ENCODE measurements at regions not wholly inside any gene's neighbourhood (a gene's known extent, or its start where the extent isn't known, plus 50 kb on each side); places are given as distances from the start of the nearest gene placed in this dataset.

- Histone ChIP-seq H3K4me2 (ENCODE audit: low read length) (no peak overlapping the region), H3K9ac (no peak overlapping the region), H3K4me1 (no peaks in the 10 kb centered on the region), H3K4me3 (ENCODE audit: low read depth, low read length) (no peak overlapping the region), H3K79me2 (no peaks in the 10 kb centered on the region), H3K9me3 (ENCODE audit: control insufficient read depth, low read length) (no peaks in the 10 kb centered on the region), H3K36me3 (ENCODE audit: control insufficient read depth, insufficient read depth, low read length) (no peaks in the 10 kb centered on the region), H3K27me3 (ENCODE audit: control insufficient read depth, insufficient read depth, low read length) (no peaks in the 10 kb centered on the region), H3K27ac (no peak overlapping the region), H2AFZ (no peak overlapping the region)
- no peak for TF ChIP-seq CTCF (IDR thresholded peaks at IDR 0.05)
These were observed 220.7 kb upstream of the TMEM161B start for GRCh38 chr5:88489364-88489763.

- Histone ChIP-seq H2AFZ (no peak overlapping the region), H3K79me2 (no peaks in the 10 kb centered on the region), H3K4me1 (no peaks in the 10 kb centered on the region), H3K9ac (no peak overlapping the region), H3K27ac (no peak overlapping the region), H3K4me2 (ENCODE audit: low read length) (no peak overlapping the region), H3K4me3 (ENCODE audit: low read depth, low read length) (no peak overlapping the region), H3K36me3 (ENCODE audit: control insufficient read depth, insufficient read depth, low read length) (no peaks in the 10 kb centered on the region), H3K27me3 (ENCODE audit: control insufficient read depth, insufficient read depth, low read length) (no peaks in the 10 kb centered on the region), H3K9me3 (ENCODE audit: control insufficient read depth, low read length) (no peaks in the 10 kb centered on the region)
- TF ChIP-seq CTCF (IDR thresholded peaks at IDR 0.05) = no peak
These were observed 219.9 kb upstream of the TMEM161B start for GRCh38 chr5:88488561-88488960.

GRCh38 chr5:88488130-88488529 lies 219.5 kb upstream of the TMEM161B start:
- no peaks in the 10 kb centered on the region for H3K36me3 ChIP-seq (ENCODE audit: control insufficient read depth, insufficient read depth, low read length)
- H3K4me1 ChIP-seq = no peaks in the 10 kb centered on the region
- no peak overlapping the region for H3K27ac ChIP-seq
- H3K27me3 ChIP-seq (ENCODE audit: control insufficient read depth, insufficient read depth, low read length) = no peaks in the 10 kb centered on the region
- no peaks in the 10 kb centered on the region for H3K9me3 ChIP-seq (ENCODE audit: control insufficient read depth, low read length)
- no peak for TF ChIP-seq CTCF (IDR thresholded peaks at IDR 0.05)
- no peak overlapping the region for H3K4me3 ChIP-seq (ENCODE audit: low read depth, low read length)
- H3K79me2 ChIP-seq = no peaks in the 10 kb centered on the region
- H3K9ac ChIP-seq = no peak overlapping the region
- no peak overlapping the region for H2AFZ ChIP-seq
- H3K4me2 ChIP-seq (ENCODE audit: low read length) = no peak overlapping the region

- H3K9ac ChIP-seq = no peak overlapping the region
- no peak overlapping the region for H3K4me3 ChIP-seq (ENCODE audit: low read depth, low read length)
- no peaks in the 10 kb centered on the region for H3K79me2 ChIP-seq
- H3K9me3 ChIP-seq (ENCODE audit: control insufficient read depth, low read length) = no peaks in the 10 kb centered on the region
- H3K4me1 ChIP-seq = no peaks in the 10 kb centered on the region
- no peak overlapping the region for H2AFZ ChIP-seq
- no peaks in the 10 kb centered on the region for H3K36me3 ChIP-seq (ENCODE audit: control insufficient read depth, insufficient read depth, low read length)
- H3K27me3 ChIP-seq (ENCODE audit: control insufficient read depth, insufficient read depth, low read length) = no peaks in the 10 kb centered on the region
- no peak overlapping the region for H3K4me2 ChIP-seq (ENCODE audit: low read length)
- TF ChIP-seq CTCF (IDR thresholded peaks at IDR 0.05) = no peak
- H3K27ac ChIP-seq = no peak overlapping the region
These were observed 218.4 kb upstream of the TMEM161B start for GRCh38 chr5:88487066-88487465.

GRCh38 chr5:88486431-88486830 lies 217.8 kb upstream of the TMEM161B start:
- H3K79me2 ChIP-seq = no peaks in the 10 kb centered on the region
- no peak overlapping the region for H3K27ac ChIP-seq
- no peak overlapping the region for H3K4me2 ChIP-seq (ENCODE audit: low read length)
- H3K27me3 ChIP-seq (ENCODE audit: control insufficient read depth, insufficient read depth, low read length) = no peaks in the 10 kb centered on the region
- no peak overlapping the region for H3K9ac ChIP-seq
- no peak for TF ChIP-seq CTCF (IDR thresholded peaks at IDR 0.05)
- no peaks in the 10 kb centered on the region for H3K4me1 ChIP-seq
- H2AFZ ChIP-seq = no peak overlapping the region
- no peak overlapping the region for H3K4me3 ChIP-seq (ENCODE audit: low read depth, low read length)
- no peaks in the 10 kb centered on the region for H3K9me3 ChIP-seq (ENCODE audit: control insufficient read depth, low read length)
- H3K36me3 ChIP-seq (ENCODE audit: control insufficient read depth, insufficient read depth, low read length) = no peaks in the 10 kb centered on the region

Data from parathyroid adenoma (tissue), 2 donors.